Endodermal cell (in vitro differentiated cells): ENCODE measurements at regions not wholly inside any gene's neighbourhood (a gene's known extent, or its start where the extent isn't known, plus 50 kb on each side); places are given as distances from the start of the nearest gene placed in this dataset.

ENCODE experiments used
- DNase-seq: peaks from one replicate; pipeline ENCODE4 v3.0.0-alpha.2; 2017
- H3K27ac ChIP-seq: 2 replicates; pipeline ENCODE4 v1.5.1; 2013; ENCODE audit warnings: mild to moderate bottlenecking, low read depth, low read length, moderate library complexity
- H3K27me3 ChIP-seq: 2 replicates; pipeline ENCODE4 v1.6.1; 2013; ENCODE audit warnings: mild to moderate bottlenecking, low read length, moderate library complexity; ENCODE audit not compliant: insufficient read depth, control insufficient read depth, poor library complexity, severe bottlenecking
- H3K36me3 ChIP-seq: 2 replicates; pipeline ENCODE4 v1.7.0; 2013; ENCODE audit warnings: mild to moderate bottlenecking, low read length, moderate library complexity; ENCODE audit not compliant: control insufficient read depth, insufficient read depth
- H3K4me1 ChIP-seq: one replicate; pipeline ENCODE4 v1.7.0; 2013; ENCODE audit warnings: low read length; ENCODE audit not compliant: control insufficient read depth, insufficient read depth
- H3K4me3 ChIP-seq: 2 replicates; pipeline ENCODE4 v1.5.1; 2013; ENCODE audit warnings: mild to moderate bottlenecking, low read length, moderate library complexity
- H3K9ac ChIP-seq: 2 replicates; pipeline ENCODE4 v1.6.1; 2013; ENCODE audit warnings: mild to moderate bottlenecking, low read length, moderate library complexity; ENCODE audit not compliant: poor library complexity, severe bottlenecking; ENCODE audit errors: extremely low read depth
- H3K9me3 ChIP-seq: 2 replicates; pipeline ENCODE4 v1.6.1; 2013; ENCODE audit warnings: mild to moderate bottlenecking, low read length, moderate library complexity; ENCODE audit not compliant: control insufficient read depth
- H3K27ac Mint-ChIP-seq: 2 replicates; pipeline ENCODE4 v1.8.0; 2020; ENCODE audit warnings: mixed read lengths
- H3K27me3 Mint-ChIP-seq: 2 replicates; pipeline ENCODE4 v1.8.0; 2021; ENCODE audit warnings: mild to moderate bottlenecking, mixed read lengths; ENCODE audit not compliant: insufficient read depth
- H3K36me3 Mint-ChIP-seq: 2 replicates; pipeline ENCODE4 v1.8.0; 2020; ENCODE audit warnings: low read depth, mixed read lengths
- H3K4me1 Mint-ChIP-seq: 2 replicates; pipeline ENCODE4 v1.8.0; 2020; ENCODE audit warnings: mixed read lengths
- H3K4me3 Mint-ChIP-seq: 2 replicates; pipeline ENCODE4 v1.8.0; 2020; ENCODE audit warnings: mild to moderate bottlenecking, moderate library complexity, mixed read lengths
- H3K9me3 Mint-ChIP-seq: 2 replicates; pipeline ENCODE4 v1.8.0; 2020; ENCODE audit warnings: mild to moderate bottlenecking, mixed read lengths
- CTCF ChIP-seq: fragments of 200-600 bp; sonication (generic); conservative IDR thresholded peaks from 2 replicates; pipeline ENCODE4 v1.5.0; 2021; ENCODE audit warnings: antibody characterized with exemption, mild to moderate bottlenecking
- WGBS, 2 experiments: methylation state at CpG; one replicate each; pipeline versions ENCODE4 v1.1.5 to v1.1.7; 2013; ENCODE audit warnings: missing lambda C conversion rate in 2 of 2, mixed read lengths in 1 of 2; ENCODE audit not compliant: insufficient coverage in 1 of 2, insufficient read length in 1 of 2; 5-methylcytosine and 5-hydroxymethylcytosine counted together

GRCh38 chr15:97672586-97672985 lies 287.9 kb upstream of the ARRDC4 start:
- no peaks in the 10 kb centered on the region for H3K36me3 ChIP-seq
- Mint-ChIP-seq H3K4me3 (no peak overlapping the region), H3K27ac (no peak overlapping the region), H3K4me1 (no peaks in the 10 kb centered on the region), H3K9me3 (no peaks in the 10 kb centered on the region), H3K27me3 (no peaks in the 10 kb centered on the region), H3K36me3 (no peaks in the 10 kb centered on the region)
- no peak for TF ChIP-seq CTCF
- H3K9me3 ChIP-seq: no peaks in the 10 kb centered on the region
- no peak overlapping the region for H3K27ac ChIP-seq
- no peak for DNase-seq
- H3K4me1 ChIP-seq: no peaks in the 10 kb centered on the region
- no peaks in the 10 kb centered on the region for H3K27me3 ChIP-seq
- no peak overlapping the region for H3K9ac ChIP-seq
- no peak overlapping the region for H3K4me3 ChIP-seq
- WGBS, 2 experiments: 40 to 58% methylated on average over 1 to 2 of the region's 2 CpGs

GRCh38 chr15:97678656-97679055 lies 281.8 kb upstream of the ARRDC4 start:
- Mint-ChIP-seq H3K4me3 (no peak overlapping the region), H3K27me3 (no peaks in the 10 kb centered on the region)
- 59 to 71% methylated on average over 1 to 2 of the region's 2 CpGs for WGBS, 2 experiments

GRCh38 chr15:97679106-97679688 lies 281.3 kb upstream of the ARRDC4 start:
- Mint-ChIP-seq H3K27ac (no peak overlapping the region), H3K4me1 (no peaks in the 10 kb centered on the region), H3K9me3 (no peaks in the 10 kb centered on the region), H3K27me3 (no peaks in the 10 kb centered on the region), H3K36me3 (no peaks in the 10 kb centered on the region), H3K4me3 (no peak overlapping the region)
- DNase-seq: no peak
- WGBS, 2 experiments: 67 to 76% methylated on average over 3 to 6 of the region's 6 CpGs
- Histone ChIP-seq H3K27me3 (no peaks in the 10 kb centered on the region), H3K4me3 (no peak overlapping the region), H3K4me1 (no peaks in the 10 kb centered on the region), H3K27ac (no peak overlapping the region), H3K9me3 (no peaks in the 10 kb centered on the region), H3K9ac (no peak overlapping the region), H3K36me3 (no peaks in the 10 kb centered on the region)
- TF ChIP-seq CTCF: no peak

More at GRCh38 chr15:97678656-97679055, 281.8 kb upstream of the ARRDC4 start:
- Histone ChIP-seq H3K9ac (no peak overlapping the region), H3K9me3 (no peaks in the 10 kb centered on the region), H3K4me1 (no peaks in the 10 kb centered on the region), H3K36me3 (no peaks in the 10 kb centered on the region), H3K27ac (no peak overlapping the region), H3K4me3 (no peak overlapping the region), H3K27me3 (no peaks in the 10 kb centered on the region)
- no peak for DNase-seq
- Mint-ChIP-seq H3K27ac (no peak overlapping the region), H3K36me3 (no peaks in the 10 kb centered on the region), H3K4me1 (no peaks in the 10 kb centered on the region), H3K9me3 (no peaks in the 10 kb centered on the region)
- no peak for TF ChIP-seq CTCF
